Ovary (tissue), 3 donors: ENCODE measurements at regions not wholly inside any gene's neighbourhood (a gene's known extent, or its start where the extent isn't known, plus 50 kb on each side); places are given as distances from the start of the nearest gene placed in this dataset.

Experiments
- CTCF ChIP-seq, 3 donors: fragments of 450-650 bp in 2 of 3; fragments of 200-600 bp in 1 of 3; IDR thresholded peaks; one replicate each; pipeline versions ENCODE4 v1.5.1 to v1.8.0; 2016 to 2022; ENCODE audit warnings: antibody characterized with exemption in 3 of 3, mild to moderate bottlenecking in 1 of 3
- EP300 ChIP-seq: sonication (generic); formaldehyde crosslinking; IDR thresholded peaks from one replicate; pipeline ENCODE4 v1.6.1; 2017; ENCODE audit warnings: antibody characterized with exemption
- POLR2A ChIP-seq: fragments of 450-650 bp; IDR thresholded peaks from one replicate; pipeline ENCODE4 v1.6.1; 2017; ENCODE audit warnings: antibody characterized with exemption, mild to moderate bottlenecking, moderate library complexity
- donor health status: DM: no; HTN: no; CAD: no.

- TF ChIP-seq CTCF (IDR thresholded peaks at IDR 0.05) (no peak), POLR2A (no peak), EP300 (no peak)
Measured at GRCh38 chr12:92337128-92337527, 191.5 kb upstream of the BTG1 start.
